ENCODE measurements at regions not wholly inside any gene's neighbourhood (a gene's known extent, or its start where the extent isn't known, plus 50 kb on each side); places are given as distances from the start of the nearest gene placed in this dataset.

DNA sequence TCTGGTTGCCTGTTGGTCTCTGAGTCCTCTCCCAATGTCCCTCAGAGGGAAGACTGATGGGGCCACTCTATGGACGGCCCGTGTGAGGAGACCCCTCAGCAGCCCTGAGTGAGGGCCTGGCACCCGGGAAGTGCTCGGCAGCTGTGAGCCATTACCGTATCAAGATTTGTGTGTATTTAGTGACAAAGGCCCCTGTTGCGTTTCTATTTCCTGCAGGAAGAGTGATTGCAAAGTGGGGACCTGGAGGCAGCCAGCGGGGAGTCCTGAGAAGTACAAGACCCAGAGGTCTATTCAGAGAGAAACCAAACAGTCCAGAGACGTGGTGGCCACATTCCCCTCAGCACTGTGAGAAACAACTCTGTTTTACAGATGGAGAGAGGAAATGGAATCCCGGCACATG lies 51.1 kb upstream of the CHST15 start:
- DNase-seq (ENCODE audit: low read depth) = no peak
- H3K4me3 ChIP-seq (ENCODE audit: low read depth, low read length) = no peak overlapping the region
- TF ChIP-seq, protein P1, sequence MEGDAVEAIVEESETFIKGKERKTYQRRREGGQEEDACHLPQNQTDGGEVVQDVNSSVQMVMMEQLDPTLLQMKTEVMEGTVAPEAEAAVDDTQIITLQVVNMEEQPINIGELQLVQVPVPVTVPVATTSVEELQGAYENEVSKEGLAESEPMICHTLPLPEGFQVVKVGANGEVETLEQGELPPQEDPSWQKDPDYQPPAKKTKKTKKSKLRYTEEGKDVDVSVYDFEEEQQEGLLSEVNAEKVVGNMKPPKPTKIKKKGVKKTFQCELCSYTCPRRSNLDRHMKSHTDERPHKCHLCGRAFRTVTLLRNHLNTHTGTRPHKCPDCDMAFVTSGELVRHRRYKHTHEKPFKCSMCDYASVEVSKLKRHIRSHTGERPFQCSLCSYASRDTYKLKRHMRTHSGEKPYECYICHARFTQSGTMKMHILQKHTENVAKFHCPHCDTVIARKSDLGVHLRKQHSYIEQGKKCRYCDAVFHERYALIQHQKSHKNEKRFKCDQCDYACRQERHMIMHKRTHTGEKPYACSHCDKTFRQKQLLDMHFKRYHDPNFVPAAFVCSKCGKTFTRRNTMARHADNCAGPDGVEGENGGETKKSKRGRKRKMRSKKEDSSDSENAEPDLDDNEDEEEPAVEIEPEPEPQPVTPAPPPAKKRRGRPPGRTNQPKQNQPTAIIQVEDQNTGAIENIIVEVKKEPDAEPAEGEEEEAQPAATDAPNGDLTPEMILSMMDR (IDR thresholded peaks at IDR 0.05; ENCODE audit: insufficient read depth, low read depth, low read length, missing control alignments) = no peak

DNA sequence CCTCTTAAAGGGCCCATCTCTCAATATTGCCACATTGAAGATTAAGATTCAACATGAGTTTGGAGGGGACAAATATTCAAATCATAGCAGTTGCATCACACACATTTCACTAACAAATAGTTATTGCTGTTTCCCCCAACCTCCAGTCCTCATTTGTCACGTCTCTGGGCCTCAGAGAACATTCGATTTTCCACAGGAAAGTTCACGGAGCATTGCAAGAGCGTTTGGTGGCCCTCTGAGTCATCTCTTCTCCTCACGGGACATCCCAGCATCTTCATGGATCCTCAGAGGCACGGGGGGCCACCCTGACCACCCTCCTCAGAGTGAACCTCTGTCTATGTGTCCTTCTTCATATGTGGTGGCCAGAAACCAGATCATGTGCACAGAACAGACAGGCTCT lies 50.3 kb upstream of the CHST15 start:
- DNase-seq (ENCODE audit: low read depth) = no peak
- TF ChIP-seq, protein P1 (IDR thresholded peaks at IDR 0.05; ENCODE audit: insufficient read depth, low read depth, low read length, missing control alignments) = no peak
- H3K4me3 ChIP-seq (ENCODE audit: low read depth, low read length) = no peak overlapping the region

Measured in GM12865 (cell line).